Smooth muscle cell (in vitro differentiated cells): ENCODE measurements at regions not wholly inside any gene's neighbourhood (a gene's known extent, or its start where the extent isn't known, plus 50 kb on each side); places are given as distances from the start of the nearest gene placed in this dataset.

Source experiments
- DNase-seq: peaks from one replicate; lab custom pipeline; 2025; ENCODE audit not compliant: unreplicated experiment; lab: John Stamatoyannopoulos, UW
- H2AFZ ChIP-seq: fragments of 200-600 bp; sonication (generic); 2 replicates; pipeline ENCODE4 v1.6.0; 2016; ENCODE audit warnings: antibody characterized with exemption, low read depth, mild to moderate bottlenecking
- H3F3A ChIP-seq: fragments of 200-600 bp; sonication (generic); 2 replicates; pipeline ENCODE4 v1.6.0; 2017; ENCODE audit warnings: antibody characterized with exemption, low read depth
- H3K27ac ChIP-seq: fragments of 200-600 bp; sonication (generic); 2 replicates; pipeline ENCODE4 v1.5.1; 2016; ENCODE audit warnings: low read depth, mild to moderate bottlenecking
- H3K27me3 ChIP-seq: fragments of 200-600 bp; sonication (generic); 2 replicates; pipeline ENCODE4 v1.6.1; 2016; ENCODE audit warnings: low read depth, mild to moderate bottlenecking
- H3K36me3 ChIP-seq: fragments of 200-600 bp; sonication (generic); 2 replicates; pipeline ENCODE4 v1.5.1; 2016; ENCODE audit warnings: low read depth
- H3K4me1 ChIP-seq: fragments of 200-600 bp; sonication (generic); 2 replicates; pipeline ENCODE4 v1.5.1; 2016; ENCODE audit warnings: low read depth
- H3K4me2 ChIP-seq: fragments of 200-600 bp; sonication (generic); 2 replicates; pipeline ENCODE4 v1.6.0; 2016; ENCODE audit warnings: mild to moderate bottlenecking
- H3K4me3 ChIP-seq: fragments of 200-600 bp; sonication (generic); 2 replicates; pipeline ENCODE4 v1.5.1; 2016; ENCODE audit warnings: mild to moderate bottlenecking
- H3K79me2 ChIP-seq: fragments of 200-600 bp; sonication (generic); 2 replicates; pipeline ENCODE4 v1.6.0; 2016; ENCODE audit warnings: low read depth, mild to moderate bottlenecking
- H3K9ac ChIP-seq: fragments of 200-600 bp; sonication (generic); 2 replicates; pipeline ENCODE4 v1.6.0; 2016; ENCODE audit warnings: low read depth
- H3K9me3 ChIP-seq: fragments of 200-600 bp; sonication (generic); replicated peaks from 2 replicates; pipeline ENCODE4 v1.5.1; 2016; ENCODE audit warnings: low read depth
- H4K20me1 ChIP-seq: fragments of 200-600 bp; sonication (generic); 2 replicates; pipeline ENCODE4 v1.6.0; 2016; ENCODE audit warnings: low read depth
- WGBS: methylation state at CpG from one replicate; pipeline ENCODE4 v1.1.7; 2016; ENCODE audit warnings: low lambda C conversion rate; 5-methylcytosine and 5-hydroxymethylcytosine counted together
- TF ChIP-seq, protein P1 (sequence below): fragments of 200-600 bp; sonication (generic); IDR thresholded peaks from 2 replicates; pipeline ENCODE4 v1.5.1; 2017; ENCODE audit warnings: borderline replicate concordance, mild to moderate bottlenecking, antibody characterized with exemption; ENCODE audit not compliant: insufficient read depth, poor library complexity, severe bottlenecking

DNA sequence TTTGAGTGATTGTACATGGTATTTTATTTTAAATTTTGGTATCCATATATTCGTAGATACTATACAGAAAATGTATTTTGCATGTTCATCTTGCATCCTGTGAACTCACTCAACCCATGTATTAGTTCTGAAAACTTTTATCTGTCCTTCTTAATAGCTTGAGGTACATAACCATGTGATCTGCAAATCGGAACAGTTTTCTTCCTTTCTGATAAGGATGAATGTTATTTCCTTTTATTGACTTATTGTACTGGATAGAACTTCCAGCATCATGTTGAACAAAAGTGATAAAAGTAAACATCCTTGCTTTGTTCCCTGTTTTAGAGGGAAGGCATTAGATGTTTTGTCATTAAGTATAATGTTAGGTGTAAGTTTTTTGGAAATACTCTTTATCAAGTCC, 554.7 kb downstream of the GALR1 start:
- Histone ChIP-seq H3K9me3 (no peaks in the 10 kb centered on the region), H3K4me3 (no peak overlapping the region), H2AFZ (no peak overlapping the region), H4K20me1 (no peaks in the 10 kb centered on the region), H3K27me3 (no peaks in the 10 kb centered on the region), H3K4me1 (no peaks in the 10 kb centered on the region), H3K36me3 (no peaks in the 10 kb centered on the region), H3K79me2 (no peaks in the 10 kb centered on the region), H3K27ac (no peak overlapping the region), H3F3A (no peaks in the 10 kb centered on the region), H3K9ac (no peak overlapping the region), H3K4me2 (no peak overlapping the region)
- DNase-seq, result no peak
- TF ChIP-seq, protein P1, sequence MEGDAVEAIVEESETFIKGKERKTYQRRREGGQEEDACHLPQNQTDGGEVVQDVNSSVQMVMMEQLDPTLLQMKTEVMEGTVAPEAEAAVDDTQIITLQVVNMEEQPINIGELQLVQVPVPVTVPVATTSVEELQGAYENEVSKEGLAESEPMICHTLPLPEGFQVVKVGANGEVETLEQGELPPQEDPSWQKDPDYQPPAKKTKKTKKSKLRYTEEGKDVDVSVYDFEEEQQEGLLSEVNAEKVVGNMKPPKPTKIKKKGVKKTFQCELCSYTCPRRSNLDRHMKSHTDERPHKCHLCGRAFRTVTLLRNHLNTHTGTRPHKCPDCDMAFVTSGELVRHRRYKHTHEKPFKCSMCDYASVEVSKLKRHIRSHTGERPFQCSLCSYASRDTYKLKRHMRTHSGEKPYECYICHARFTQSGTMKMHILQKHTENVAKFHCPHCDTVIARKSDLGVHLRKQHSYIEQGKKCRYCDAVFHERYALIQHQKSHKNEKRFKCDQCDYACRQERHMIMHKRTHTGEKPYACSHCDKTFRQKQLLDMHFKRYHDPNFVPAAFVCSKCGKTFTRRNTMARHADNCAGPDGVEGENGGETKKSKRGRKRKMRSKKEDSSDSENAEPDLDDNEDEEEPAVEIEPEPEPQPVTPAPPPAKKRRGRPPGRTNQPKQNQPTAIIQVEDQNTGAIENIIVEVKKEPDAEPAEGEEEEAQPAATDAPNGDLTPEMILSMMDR, result no peak
- 65% methylated on average over 2 of the region's 2 CpGs for WGBS

DNA sequence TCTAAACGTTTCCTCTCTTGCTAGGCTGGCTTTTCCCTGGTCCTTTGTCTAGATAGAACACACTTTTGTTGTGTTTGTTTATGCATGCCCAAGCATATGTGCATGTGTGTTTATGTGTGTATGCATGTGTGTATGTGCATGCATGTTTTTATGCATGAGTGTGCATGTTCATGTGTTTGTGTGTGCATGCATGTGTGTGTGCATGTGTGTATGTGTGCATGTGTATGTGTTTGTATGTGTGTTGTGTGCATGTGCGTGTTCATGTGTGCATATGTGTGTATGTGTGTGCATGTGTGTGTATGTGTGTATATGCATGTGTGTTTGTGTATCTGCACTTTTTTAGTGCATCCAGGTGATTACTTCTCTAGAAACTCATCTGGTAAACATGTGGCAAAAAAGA, 558.0 kb downstream of the GALR1 start:
- Histone ChIP-seq H3F3A (no peaks in the 10 kb centered on the region), H2AFZ (no peak overlapping the region), H3K4me1 (no peaks in the 10 kb centered on the region), H3K4me2 (no peak overlapping the region), H3K9me3 (no peaks in the 10 kb centered on the region), H3K36me3 (no peaks in the 10 kb centered on the region), H4K20me1 (no peaks in the 10 kb centered on the region), H3K79me2 (no peaks in the 10 kb centered on the region), H3K27ac (no peak overlapping the region), H3K9ac (no peak overlapping the region), H3K27me3 (no peaks in the 10 kb centered on the region), H3K4me3 (no peak overlapping the region)
- TF ChIP-seq, protein P1, result no peak
- no peak for DNase-seq
- 81% methylated on average over 2 of the region's 2 CpGs for whole genome bisulfite sequencing

DNA sequence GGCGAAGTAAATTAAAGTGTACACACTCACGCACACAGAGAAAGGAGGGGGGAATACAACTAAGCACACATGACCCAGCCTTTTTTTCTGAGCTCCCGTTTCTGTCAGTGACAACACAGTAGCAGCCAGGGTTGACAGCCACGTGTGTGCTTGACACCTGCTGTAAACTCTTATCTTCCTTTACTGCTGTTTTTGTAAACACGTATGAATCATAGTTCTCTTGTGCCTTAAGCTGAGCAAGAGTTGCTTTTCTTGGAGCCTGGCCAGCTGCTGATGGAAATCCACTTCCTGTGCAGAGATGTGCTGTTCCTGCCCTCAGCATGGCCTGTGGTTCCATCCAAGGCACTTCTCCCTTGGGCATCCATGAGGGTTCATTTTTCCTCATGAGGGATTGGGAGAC, 561.9 kb downstream of the GALR1 start:
- no peak for DNase-seq
- TF ChIP-seq, protein P1, result no peak
- 84% methylated on average over 5 of the region's 5 CpGs for WGBS

DNA sequence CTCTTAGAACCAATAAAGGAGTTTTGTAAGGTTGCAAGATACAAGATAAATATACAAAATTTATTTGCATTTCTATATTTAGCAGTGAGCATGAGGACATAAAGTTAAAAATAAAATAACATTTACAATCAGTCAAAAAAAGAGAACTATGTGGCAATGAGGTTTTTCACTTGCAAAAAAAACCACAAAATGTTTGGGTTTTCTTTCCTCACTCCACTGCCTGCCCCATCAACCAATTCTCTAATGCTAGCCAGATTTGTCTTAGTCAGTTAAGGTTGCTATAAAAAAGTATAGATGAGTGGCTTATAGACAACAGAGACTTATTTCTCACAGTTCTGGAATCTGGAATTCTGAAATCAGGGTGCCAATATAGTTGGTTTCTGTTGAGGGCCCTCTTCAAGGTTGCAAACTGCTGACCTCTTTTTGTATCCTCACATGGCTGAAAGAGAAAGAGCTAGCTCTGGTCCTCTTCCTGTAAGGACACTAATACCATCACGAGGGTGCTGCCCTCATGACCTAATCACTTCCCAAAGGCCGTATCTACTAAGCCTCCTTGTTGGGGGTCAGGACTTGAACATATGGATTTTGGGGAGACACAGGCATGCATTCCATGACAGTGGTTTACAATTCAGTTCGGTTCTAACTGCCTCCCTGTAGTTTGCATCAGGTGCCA, 566.2 kb downstream of the GALR1 start:
- H3K36me3 ChIP-seq, result no peaks in the 10 kb centered on the region
- 73% methylated on average over 3 of the region's 3 CpGs for WGBS
- H4K20me1 ChIP-seq, result no peaks in the 10 kb centered on the region
- no peak overlapping the region for H3K27ac ChIP-seq
- H3K27me3 ChIP-seq, result no peaks in the 10 kb centered on the region
- no peaks in the 10 kb centered on the region for H3F3A ChIP-seq
- H3K4me3 ChIP-seq, result no peak overlapping the region
- TF ChIP-seq, protein P1, result no peak
- no peaks in the 10 kb centered on the region for H3K4me1 ChIP-seq
- no peak for DNase-seq
- no peak overlapping the region for H2AFZ ChIP-seq
- H3K79me2 ChIP-seq, result no peaks in the 10 kb centered on the region
- no peaks in the 10 kb centered on the region for H3K9me3 ChIP-seq
- no peak overlapping the region for H3K9ac ChIP-seq
- H3K4me2 ChIP-seq, result no peak overlapping the region

More for the DNA sequence above, 561.9 kb downstream of the GALR1 start:
- no peak overlapping the region for H2AFZ ChIP-seq
- H3K4me1 ChIP-seq, result no peaks in the 10 kb centered on the region
- no peak overlapping the region for H3K4me2 ChIP-seq
- H3F3A ChIP-seq, result no peaks in the 10 kb centered on the region
- no peaks in the 10 kb centered on the region for H3K9me3 ChIP-seq
- no peaks in the 10 kb centered on the region for H3K36me3 ChIP-seq
- no peak overlapping the region for H3K27ac ChIP-seq
- no peaks in the 10 kb centered on the region for H4K20me1 ChIP-seq
- no peaks in the 10 kb centered on the region for H3K79me2 ChIP-seq
- no peak overlapping the region for H3K4me3 ChIP-seq
- H3K27me3 ChIP-seq, result no peaks in the 10 kb centered on the region
- H3K9ac ChIP-seq, result no peak overlapping the region
